ENCODE measurements at regions not wholly inside any gene's neighbourhood (a gene's known extent, or its start where the extent isn't known, plus 50 kb on each side); places are given as distances from the start of the nearest gene placed in this dataset.

GRCh38 chr18:24721388-24721787 lies 261.0 kb downstream of the HRH4 start:
- no peak for TF ChIP-seq CREB1 (CRISPR knock-in tag; IDR thresholded peaks at IDR 0.05)
- no peak for TF ChIP-seq CTCF (IDR thresholded peaks at IDR 0.05)
- no peak for TF ChIP-seq ZNF138 (CRISPR knock-in tag; conservative IDR thresholded peaks at IDR 0.05)
- TF ChIP-seq MLX (CRISPR knock-in tag; IDR thresholded peaks at IDR 0.05), result no peak
- no peak for TF ChIP-seq GABPB1 (CRISPR knock-in tag; IDR thresholded peaks at IDR 0.05)

All from WTC11 (cell line).